ENCODE measurements at regions not wholly inside any gene's neighbourhood (a gene's known extent, or its start where the extent isn't known, plus 50 kb on each side); places are given as distances from the start of the nearest gene placed in this dataset.

GRCh38 chr4:54913751-54914526, 211.5 kb downstream of the KDR start:
- no peak for DNase-seq

GRCh38 chr4:54912155-54912554, 213.2 kb downstream of the KDR start:
- DNase-seq, result no peak

- DNase-seq, result no peak
Observed at GRCh38 chr4:54909961-54910360, 215.4 kb downstream of the KDR start.

GRCh38 chr4:54908763-54909162, 216.6 kb downstream of the KDR start:
- no peak for DNase-seq

GRCh38 chr4:54904953-54905352, 220.4 kb downstream of the KDR start:
- no peak for DNase-seq

GRCh38 chr4:54902976-54903375, 222.4 kb downstream of the KDR start:
- no peak for DNase-seq

- no peak for DNase-seq
Observed at GRCh38 chr4:54902271-54902670, 223.1 kb downstream of the KDR start.

GRCh38 chr4:54901202-54901601, 224.2 kb downstream of the KDR start:
- DNase-seq, result no peak

- no peak for DNase-seq
Observed at GRCh38 chr4:54898656-54899340, 226.6 kb downstream of the KDR start.

GRCh38 chr4:54898056-54898562, 227.3 kb downstream of the KDR start:
- no peak for DNase-seq

- DNase-seq, result no peak
Observed at GRCh38 chr4:54897590-54897989, 227.8 kb downstream of the KDR start.

- DNase-seq, result no peak
Observed at GRCh38 chr4:54882616-54883015, 224.9 kb downstream of the KIT start.

GRCh38 chr4:54879576-54879975, 221.8 kb downstream of the KIT start:
- no peak for DNase-seq

- DNase-seq, result no peak
Observed at GRCh38 chr4:54877006-54877405, 219.2 kb downstream of the KIT start.

GRCh38 chr4:54872261-54872660, 214.5 kb downstream of the KIT start:
- DNase-seq, result no peak

GRCh38 chr4:54863571-54864255, 206.0 kb downstream of the KIT start:
- no peak for DNase-seq

GRCh38 chr4:54861201-54861600, 203.4 kb downstream of the KIT start:
- DNase-seq, result no peak

GRCh38 chr4:54855191-54855854, 197.6 kb downstream of the KIT start:
- no peak for DNase-seq

- no peak for DNase-seq
Observed at GRCh38 chr4:54852602-54853001, 194.8 kb downstream of the KIT start.

GRCh38 chr4:54852054-54852453, 194.3 kb downstream of the KIT start:
- DNase-seq, result no peak

GRCh38 chr4:54844911-54845310, 187.2 kb downstream of the KIT start:
- DNase-seq, result no peak

- DNase-seq, result no peak
Observed at GRCh38 chr4:54843946-54844345, 186.2 kb downstream of the KIT start.

GRCh38 chr4:54843106-54843505, 185.3 kb downstream of the KIT start:
- DNase-seq, result no peak
